SK-N-SH (cell line): ENCODE measurements at regions not wholly inside any gene's neighbourhood (a gene's known extent, or its start where the extent isn't known, plus 50 kb on each side); places are given as distances from the start of the nearest gene placed in this dataset.

ENCODE experiments used
- CTCF ChIA-PET: fragments of 300-600, 350-600 bp; formaldehyde crosslinking; extraction: SDS; loops from one replicate; lab custom pipeline; 2021; lab: Yijun Ruan, JAX
- POLR2A ChIA-PET: fragments of 350-600 bp; sonication (Branson Sonifier 250); formaldehyde crosslinking; extraction: SDS; loops from one replicate; lab custom pipeline; 2020; ENCODE audit warnings: antibody characterized with exemption, inconsistent platforms; lab: Yijun Ruan, JAX
- DNase-seq: peaks from one replicate; pipeline ENCODE4 v3.0.0; 2012
- H2AFZ ChIP-seq: fragments of 200-600 bp; sonication (generic); 2 replicates; pipeline ENCODE4 v1.8.1; 2016; ENCODE audit warnings: antibody characterized with exemption, mild to moderate bottlenecking, low read depth
- H3F3A ChIP-seq: fragments of 200-600 bp; sonication (generic); replicated peaks from 2 replicates; pipeline ENCODE3; 2016; ENCODE audit warnings: antibody characterized with exemption, mild to moderate bottlenecking; ENCODE audit not compliant: insufficient read depth
- H3K27ac ChIP-seq, 2 experiments: fragments of 200-500 bp in 1 of 2; fragments of 200-600 bp in 1 of 2; sonication (Bioruptor generic) in 1 of 2; sonication (generic), shearing (Covaris generic) in 1 of 2; 2 replicates each; pipeline versions ENCODE4 v1.5.1 to v1.6.1; 2014 to 2016; ENCODE audit warnings: low read depth in 2 of 2, inconsistent platforms in 1 of 2, low read length in 1 of 2, mild to moderate bottlenecking in 1 of 2, mixed read lengths in 1 of 2
- H3K27me3 ChIP-seq: fragments of 200-600 bp; sonication (generic), shearing (Covaris generic); 2 replicates; pipeline ENCODE4 v1.6.1; 2016; ENCODE audit warnings: mixed run types; ENCODE audit not compliant: insufficient read depth
- H3K36me3 ChIP-seq, 2 experiments: fragments of 200-500 bp in 1 of 2; fragments of 200-600 bp in 1 of 2; sonication (Bioruptor generic) in 1 of 2; sonication (generic) in 1 of 2; replicated peaks in 1 of 2; 2 replicates each; pipeline versions ENCODE3 to v1.5.1; 2014 to 2016; ENCODE audit warnings: low read length in 1 of 2, mild to moderate bottlenecking in 1 of 2; ENCODE audit not compliant: insufficient read depth in 2 of 2, control insufficient read depth in 1 of 2
- H3K4me1 ChIP-seq, 2 experiments: fragments of 200-500 bp in 1 of 2; fragments of 200-600 bp in 1 of 2; sonication (Bioruptor generic) in 1 of 2; sonication (generic), shearing (Covaris generic) in 1 of 2; 2 replicates each; pipeline versions ENCODE4 v1.5.1 to v1.6.1; 2014 to 2016; ENCODE audit warnings: low read depth in 1 of 2, low read length in 1 of 2, mixed run types in 1 of 2; ENCODE audit not compliant: insufficient read depth in 2 of 2, control insufficient read depth in 1 of 2
- H3K4me2 ChIP-seq: fragments of 200-600 bp; sonication (generic), shearing (Covaris generic); 2 replicates; pipeline ENCODE4 v1.6.1; 2017; ENCODE audit warnings: mixed run types
- H3K4me3 ChIP-seq, 2 experiments: fragments of 200-500 bp in 1 of 2; fragments of 200-600 bp in 1 of 2; sonication (Bioruptor generic) in 1 of 2; sonication (generic), shearing (Covaris generic) in 1 of 2; 2 replicates each; pipeline versions ENCODE4 v1.5.1 to v1.8.1; 2014 to 2016; ENCODE audit warnings: low read depth in 2 of 2, inconsistent platforms in 1 of 2, low read length in 1 of 2, mild to moderate bottlenecking in 1 of 2, mixed read lengths in 1 of 2, moderate library complexity in 1 of 2
- H3K79me2 ChIP-seq: fragments of 200-600 bp; sonication (generic); 2 replicates; pipeline ENCODE4 v1.8.1; 2017; ENCODE audit warnings: mild to moderate bottlenecking; ENCODE audit not compliant: insufficient read depth
- H3K9ac ChIP-seq: fragments of 200-600 bp; sonication (generic); 2 replicates; pipeline ENCODE4 v1.6.1; 2017; ENCODE audit warnings: mixed run types
- H3K9me2 ChIP-seq: fragments of 200-600 bp; sonication (generic); 2 replicates; pipeline ENCODE4 v1.6.1; 2017; ENCODE audit warnings: mixed run types
- H3K9me3 ChIP-seq: fragments of 200-600 bp; sonication (generic); 2 replicates; pipeline ENCODE4 v1.6.1; 2017; ENCODE audit warnings: mixed run types, mild to moderate bottlenecking, moderate library complexity
- H4K20me1 ChIP-seq: fragments of 200-600 bp; sonication (generic); 2 replicates; pipeline ENCODE4 v1.6.1; 2017; ENCODE audit warnings: mild to moderate bottlenecking, mixed run types; ENCODE audit not compliant: insufficient read depth
- GATA2 ChIP-seq: sonication (generic); formaldehyde crosslinking; IDR thresholded peaks from 2 replicates; pipeline ENCODE4 v1.5.0; 2020; ENCODE audit warnings: mild to moderate bottlenecking, missing genetic modification reagents
- JUND ChIP-seq: IDR thresholded peaks from 2 replicates; pipeline ENCODE4 v1.4.0; 2012
- NRF1 ChIP-seq: IDR thresholded peaks from 2 replicates; pipeline ENCODE4 v1.6.1; 2012; ENCODE audit warnings: low read depth, mild to moderate bottlenecking, low read length
- PBX3 ChIP-seq: IDR thresholded peaks from 2 replicates; pipeline ENCODE4; 2012
- POLR2AphosphoS5 ChIP-seq: IDR thresholded peaks from 2 replicates; pipeline ENCODE4 v1.6.1; 2012; ENCODE audit warnings: low read depth, low read length
- RCOR1 ChIP-seq: fragments of 150-350 bp; IDR thresholded peaks from 2 replicates; pipeline ENCODE4 v1.6.1; 2017; ENCODE audit warnings: antibody characterized with exemption, low read length
- RXRA ChIP-seq: IDR thresholded peaks from 2 replicates; pipeline ENCODE4 v1.4.0; 2012; ENCODE audit warnings: low read depth, mild to moderate bottlenecking, borderline replicate concordance
- SIN3A ChIP-seq: IDR thresholded peaks from 2 replicates; pipeline ENCODE4 v1.6.1; 2012; ENCODE audit warnings: low read depth, mild to moderate bottlenecking, low read length, moderate library complexity, borderline replicate concordance
- TAF1 ChIP-seq: IDR thresholded peaks from 2 replicates; pipeline ENCODE4 v1.6.1; 2012; ENCODE audit warnings: low read depth, mild to moderate bottlenecking, low read length, moderate library complexity, borderline replicate concordance
- USF2 ChIP-seq: fragments of 150-350 bp; IDR thresholded peaks from 2 replicates; pipeline ENCODE4 v1.6.1; 2017; ENCODE audit warnings: antibody characterized with exemption, low read length, low read depth, borderline replicate concordance
- ZBTB33 ChIP-seq: IDR thresholded peaks from 2 replicates; pipeline ENCODE4 v1.4.0; 2012; ENCODE audit warnings: low read depth, borderline replicate concordance
- WGBS: methylation state at CpG from one replicate; pipeline ENCODE4 v1.1.6; 2017; ENCODE audit warnings: low lambda C conversion rate; 5-methylcytosine and 5-hydroxymethylcytosine counted together

GRCh38 chr6:122122202-122122601 is 277.2 kb upstream of the HSF2 start:
- Histone ChIP-seq H3K36me3 (no peaks in the 10 kb centered on the region), H2AFZ (no peak overlapping the region), H3K79me2 (no peaks in the 10 kb centered on the region), H3K4me2 (no peak overlapping the region), H3K27ac (no peak overlapping the region), H4K20me1 (no peaks in the 10 kb centered on the region), H3K9me2 (no peaks in the 10 kb centered on the region), H3K27me3 (no peaks in the 10 kb centered on the region), H3F3A (no peaks in the 10 kb centered on the region), H3K9ac (no peak overlapping the region), H3K9me3 (no peaks in the 10 kb centered on the region), H3K4me1 (no peaks in the 10 kb centered on the region), H3K4me3 (no peak overlapping the region)
- ChIA-PET POLR2A (no interaction called here), CTCF (no interaction called here)
- 27% methylated on average over 1 of the region's 1 CpG for WGBS
- TF ChIP-seq NRF1 (no peak), SIN3A (no peak), POLR2AphosphoS5 (no peak), PBX3 (no peak), TAF1 (no peak), JUND (no peak)
- DNase-seq = no peak

GRCh38 chr6:122122686-122123085 is 276.8 kb upstream of the HSF2 start:
- no peaks in the 10 kb centered on the region for H3K27me3 ChIP-seq
- no peaks in the 10 kb centered on the region for H3K79me2 ChIP-seq
- no peak overlapping the region for H3K9ac ChIP-seq
- no peak overlapping the region for H3K4me3 ChIP-seq
- no peak for DNase-seq
- no peak for TF ChIP-seq RCOR1
- TF ChIP-seq GATA2 (CRISPR knock-in tag) = no peak
- no peak for TF ChIP-seq USF2
- TF ChIP-seq RXRA = no peak
- TF ChIP-seq ZBTB33 = no peak
- no peak for TF ChIP-seq POLR2AphosphoS5
- H3K9me2 ChIP-seq = no peaks in the 10 kb centered on the region
- H3K27ac ChIP-seq = no peak overlapping the region
- H3K4me1 ChIP-seq = no peaks in the 10 kb centered on the region
- no peaks in the 10 kb centered on the region for H3F3A ChIP-seq
- POLR2A ChIA-PET = no interaction called here
- H3K36me3 ChIP-seq = no peaks in the 10 kb centered on the region
- H3K4me2 ChIP-seq = no peak overlapping the region
- no peaks in the 10 kb centered on the region for H3K9me3 ChIP-seq
- H2AFZ ChIP-seq = no peak overlapping the region
- no peaks in the 10 kb centered on the region for H4K20me1 ChIP-seq
- CTCF ChIA-PET = no interaction called here
- 29% methylated on average over 2 of the region's 2 CpGs for WGBS
